Smooth muscle cell (in vitro differentiated cells): ENCODE measurements at regions not wholly inside any gene's neighbourhood (a gene's known extent, or its start where the extent isn't known, plus 50 kb on each side); places are given as distances from the start of the nearest gene placed in this dataset.
A peak's percentile ranks its signal among the peaks of the same experiment; 100 is the strongest.

ENCODE experiments used
- DNase-seq: peaks from one replicate; lab custom pipeline; 2025; ENCODE audit not compliant: unreplicated experiment; lab: John Stamatoyannopoulos, UW
- H2AFZ ChIP-seq: fragments of 200-600 bp; sonication (generic); 2 replicates; pipeline ENCODE4 v1.6.0; 2016; ENCODE audit warnings: antibody characterized with exemption, low read depth, mild to moderate bottlenecking
- H3F3A ChIP-seq: fragments of 200-600 bp; sonication (generic); 2 replicates; pipeline ENCODE4 v1.6.0; 2017; ENCODE audit warnings: antibody characterized with exemption, low read depth
- H3K27ac ChIP-seq: fragments of 200-600 bp; sonication (generic); 2 replicates; pipeline ENCODE4 v1.5.1; 2016; ENCODE audit warnings: low read depth, mild to moderate bottlenecking
- H3K27me3 ChIP-seq: fragments of 200-600 bp; sonication (generic); 2 replicates; pipeline ENCODE4 v1.6.1; 2016; ENCODE audit warnings: low read depth, mild to moderate bottlenecking
- H3K36me3 ChIP-seq: fragments of 200-600 bp; sonication (generic); 2 replicates; pipeline ENCODE4 v1.5.1; 2016; ENCODE audit warnings: low read depth
- H3K4me1 ChIP-seq: fragments of 200-600 bp; sonication (generic); 2 replicates; pipeline ENCODE4 v1.5.1; 2016; ENCODE audit warnings: low read depth
- H3K4me2 ChIP-seq: fragments of 200-600 bp; sonication (generic); 2 replicates; pipeline ENCODE4 v1.6.0; 2016; ENCODE audit warnings: mild to moderate bottlenecking
- H3K4me3 ChIP-seq: fragments of 200-600 bp; sonication (generic); 2 replicates; pipeline ENCODE4 v1.5.1; 2016; ENCODE audit warnings: mild to moderate bottlenecking
- H3K79me2 ChIP-seq: fragments of 200-600 bp; sonication (generic); 2 replicates; pipeline ENCODE4 v1.6.0; 2016; ENCODE audit warnings: low read depth, mild to moderate bottlenecking
- H3K9ac ChIP-seq: fragments of 200-600 bp; sonication (generic); 2 replicates; pipeline ENCODE4 v1.6.0; 2016; ENCODE audit warnings: low read depth
- H3K9me3 ChIP-seq: fragments of 200-600 bp; sonication (generic); replicated peaks from 2 replicates; pipeline ENCODE4 v1.5.1; 2016; ENCODE audit warnings: low read depth
- H4K20me1 ChIP-seq: fragments of 200-600 bp; sonication (generic); 2 replicates; pipeline ENCODE4 v1.6.0; 2016; ENCODE audit warnings: low read depth
- WGBS: methylation state at CpG from one replicate; pipeline ENCODE4 v1.1.7; 2016; ENCODE audit warnings: low lambda C conversion rate; 5-methylcytosine and 5-hydroxymethylcytosine counted together
- TF ChIP-seq, protein P1 (sequence below): fragments of 200-600 bp; sonication (generic); IDR thresholded peaks from 2 replicates; pipeline ENCODE4 v1.5.1; 2017; ENCODE audit warnings: borderline replicate concordance, mild to moderate bottlenecking, antibody characterized with exemption; ENCODE audit not compliant: insufficient read depth, poor library complexity, severe bottlenecking

DNA sequence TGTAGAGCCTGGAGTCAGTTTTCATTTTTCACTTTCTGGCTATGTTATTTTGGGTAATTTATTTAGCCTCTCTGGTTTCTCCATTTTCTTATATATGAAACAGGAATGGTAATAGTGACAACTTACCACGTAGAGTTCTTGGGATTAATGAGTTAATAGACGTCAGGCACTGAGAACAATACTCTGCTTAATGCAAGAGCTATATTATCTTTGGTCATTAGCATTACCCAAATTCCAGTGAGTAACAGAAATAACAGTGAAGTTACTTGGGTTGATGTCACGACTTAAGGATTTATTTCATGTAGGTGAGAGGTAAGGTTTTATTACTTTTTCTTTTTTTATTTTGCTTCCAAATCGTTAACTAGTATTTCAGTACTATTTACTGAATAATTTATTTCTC, 601.0 kb upstream of the GCFC2 start:
- H3K4me2 ChIP-seq, result no peak overlapping the region
- no peaks in the 10 kb centered on the region for H3K27me3 ChIP-seq
- H3K27ac ChIP-seq, result no peak overlapping the region
- no peaks in the 10 kb centered on the region for H3K36me3 ChIP-seq
- WGBS, result 67% methylated on average over 4 of the region's 4 CpGs
- TF ChIP-seq, protein P1, sequence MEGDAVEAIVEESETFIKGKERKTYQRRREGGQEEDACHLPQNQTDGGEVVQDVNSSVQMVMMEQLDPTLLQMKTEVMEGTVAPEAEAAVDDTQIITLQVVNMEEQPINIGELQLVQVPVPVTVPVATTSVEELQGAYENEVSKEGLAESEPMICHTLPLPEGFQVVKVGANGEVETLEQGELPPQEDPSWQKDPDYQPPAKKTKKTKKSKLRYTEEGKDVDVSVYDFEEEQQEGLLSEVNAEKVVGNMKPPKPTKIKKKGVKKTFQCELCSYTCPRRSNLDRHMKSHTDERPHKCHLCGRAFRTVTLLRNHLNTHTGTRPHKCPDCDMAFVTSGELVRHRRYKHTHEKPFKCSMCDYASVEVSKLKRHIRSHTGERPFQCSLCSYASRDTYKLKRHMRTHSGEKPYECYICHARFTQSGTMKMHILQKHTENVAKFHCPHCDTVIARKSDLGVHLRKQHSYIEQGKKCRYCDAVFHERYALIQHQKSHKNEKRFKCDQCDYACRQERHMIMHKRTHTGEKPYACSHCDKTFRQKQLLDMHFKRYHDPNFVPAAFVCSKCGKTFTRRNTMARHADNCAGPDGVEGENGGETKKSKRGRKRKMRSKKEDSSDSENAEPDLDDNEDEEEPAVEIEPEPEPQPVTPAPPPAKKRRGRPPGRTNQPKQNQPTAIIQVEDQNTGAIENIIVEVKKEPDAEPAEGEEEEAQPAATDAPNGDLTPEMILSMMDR, result no peak
- H3K79me2 ChIP-seq, result no peaks in the 10 kb centered on the region
- H3K4me1 ChIP-seq, result peaks cover 9% of the 10 kb centered on the region
- H2AFZ ChIP-seq, result no peak overlapping the region
- no peak overlapping the region for H3K4me3 ChIP-seq
- DNase-seq, result no peak
- no peaks in the 10 kb centered on the region for H3K9me3 ChIP-seq
- no peak overlapping the region for H3K9ac ChIP-seq
- no peaks in the 10 kb centered on the region for H4K20me1 ChIP-seq
- H3F3A ChIP-seq, result no peaks in the 10 kb centered on the region

DNA sequence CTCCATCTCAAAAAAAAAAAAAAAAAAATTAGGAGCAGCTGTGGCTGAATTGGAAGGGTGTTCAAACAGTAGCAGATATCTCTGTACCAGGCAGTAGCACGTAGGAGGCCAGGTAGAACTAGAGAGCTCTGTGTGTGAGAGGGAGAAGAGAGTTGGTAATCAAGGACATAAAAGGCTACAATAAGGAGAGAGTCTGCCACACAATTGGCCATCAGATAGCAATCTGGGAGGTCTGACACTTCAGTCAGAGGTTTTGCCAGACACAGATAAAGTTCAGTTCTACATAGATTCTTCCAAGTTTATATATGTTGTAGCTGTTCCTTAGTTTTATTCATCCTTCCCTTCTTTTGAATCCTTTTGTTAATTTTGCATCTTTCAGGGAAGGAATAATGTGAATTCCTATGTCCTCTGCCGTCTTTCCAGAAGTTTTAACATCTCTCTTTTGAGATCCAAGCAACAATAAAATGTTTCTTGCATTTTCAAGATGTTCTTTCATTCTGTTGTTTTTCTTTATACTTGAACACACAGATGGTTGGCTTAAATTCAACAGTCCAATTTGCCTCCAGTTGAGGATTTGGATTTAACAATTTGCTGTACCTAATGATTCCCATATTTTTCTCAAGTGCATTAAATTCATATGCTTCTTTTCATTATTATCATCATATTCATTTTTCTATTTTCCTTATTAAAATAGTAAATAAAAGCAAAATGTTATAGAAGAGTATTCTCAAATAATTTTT, 600.3 kb upstream of the GCFC2 start:
- 80% methylated on average over 2 of the region's 2 CpGs for WGBS
- H3K27me3 ChIP-seq, result no peaks in the 10 kb centered on the region
- H3K4me2 ChIP-seq, result no peak overlapping the region
- TF ChIP-seq, protein P1, result no peak
- no peak overlapping the region for H3K9ac ChIP-seq
- DNase-seq, result no peak
- H3F3A ChIP-seq, result no peaks in the 10 kb centered on the region
- H4K20me1 ChIP-seq, result no peaks in the 10 kb centered on the region
- H3K4me3 ChIP-seq, result no peak overlapping the region
- H3K4me1 ChIP-seq, result peaks cover 9% of the 10 kb centered on the region
- no peaks in the 10 kb centered on the region for H3K36me3 ChIP-seq
- H3K27ac ChIP-seq, result no peak overlapping the region
- H3K9me3 ChIP-seq, result no peaks in the 10 kb centered on the region
- H3K79me2 ChIP-seq, result no peaks in the 10 kb centered on the region
- H2AFZ ChIP-seq, result no peak overlapping the region

DNA sequence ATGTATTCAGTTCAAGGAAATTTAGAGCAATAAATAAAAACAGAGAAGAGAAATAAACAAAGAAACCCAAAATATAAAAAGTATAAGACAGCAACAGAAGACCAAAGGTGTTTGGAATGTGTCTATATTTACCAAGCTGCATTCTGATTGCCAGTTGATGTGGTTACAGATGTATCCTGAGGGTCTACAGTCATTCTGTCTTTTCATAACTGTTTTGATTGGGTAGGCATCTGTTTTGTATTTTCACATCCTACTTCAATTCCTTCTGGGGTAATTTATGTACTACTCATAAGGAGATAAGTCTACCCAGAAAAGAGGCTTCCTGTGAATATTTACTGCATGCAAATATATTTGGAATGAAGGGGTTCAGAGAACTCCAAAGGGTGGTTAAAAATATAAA, 596.8 kb upstream of the GCFC2 start:
- TF ChIP-seq, protein P1, result no peak
- no peak overlapping the region for H2AFZ ChIP-seq
- H3F3A ChIP-seq, result no peaks in the 10 kb centered on the region
- no peaks in the 10 kb centered on the region for H3K36me3 ChIP-seq
- H3K27me3 ChIP-seq, result no peaks in the 10 kb centered on the region
- H3K4me2 ChIP-seq, result peak overlapping the region; percentile 73
- H3K9me3 ChIP-seq, result no peaks in the 10 kb centered on the region
- no peak for DNase-seq
- H3K9ac ChIP-seq, result no peak overlapping the region
- no peak overlapping the region for H3K4me3 ChIP-seq
- no peak overlapping the region for H3K27ac ChIP-seq
- no peaks in the 10 kb centered on the region for H4K20me1 ChIP-seq
- no peaks in the 10 kb centered on the region for H3K79me2 ChIP-seq
- peaks cover 9% of the 10 kb centered on the region for H3K4me1 ChIP-seq

DNA sequence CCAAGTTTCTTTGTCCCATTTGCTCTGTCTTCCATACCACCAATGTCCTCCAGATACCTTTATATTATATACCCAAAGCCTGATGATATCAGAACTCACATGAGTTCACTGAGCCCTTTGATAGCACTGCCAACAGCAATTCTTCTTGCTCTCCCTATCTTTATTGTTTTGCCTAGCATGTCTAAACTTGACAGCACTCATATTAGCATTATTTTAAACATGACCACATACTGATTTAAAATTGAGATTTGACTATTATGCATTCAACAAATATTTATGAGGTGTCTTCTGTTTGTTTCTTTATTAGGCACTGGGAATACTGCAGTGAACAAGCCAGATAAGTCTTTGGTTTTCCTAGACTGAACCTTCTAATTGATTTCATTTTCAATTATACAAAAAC, 587.3 kb upstream of the GCFC2 start:
- Histone ChIP-seq H2AFZ (no peak overlapping the region), H3K9ac (no peak overlapping the region), H4K20me1 (no peaks in the 10 kb centered on the region), H3K4me3 (no peak overlapping the region), H3K4me2 (peak overlapping the region; percentile 12), H3K36me3 (no peaks in the 10 kb centered on the region), H3K4me1 (no peaks in the 10 kb centered on the region), H3F3A (no peaks in the 10 kb centered on the region), H3K27ac (no peak overlapping the region), H3K9me3 (no peaks in the 10 kb centered on the region), H3K27me3 (peaks cover 12% of the 10 kb centered on the region), H3K79me2 (no peaks in the 10 kb centered on the region)
- TF ChIP-seq, protein P1, result no peak
- DNase-seq, result no peak
